ENCODE measurements at regions not wholly inside any gene's neighbourhood (a gene's known extent, or its start where the extent isn't known, plus 50 kb on each side); places are given as distances from the start of the nearest gene placed in this dataset.
"Not testable (repeated sequence)": the region's sequence is repeated elsewhere in the genome, so short reads cannot be mapped to it uniquely, and the experiment has no call there.

GRCh38 chr10:63683686-63684085 lies 162.5 kb downstream of the REEP3 start:
- Histone ChIP-seq H3K4me1 (peaks cover 11% of the 10 kb centered on the region), H3K4me3 (no peak overlapping the region), H3K27ac (no peak overlapping the region), H3K36me3 (no peaks in the 10 kb centered on the region), H3K27me3 (no peaks in the 10 kb centered on the region), H3K9me3 (no peaks in the 10 kb centered on the region)
- TF ChIP-seq, protein P1, sequence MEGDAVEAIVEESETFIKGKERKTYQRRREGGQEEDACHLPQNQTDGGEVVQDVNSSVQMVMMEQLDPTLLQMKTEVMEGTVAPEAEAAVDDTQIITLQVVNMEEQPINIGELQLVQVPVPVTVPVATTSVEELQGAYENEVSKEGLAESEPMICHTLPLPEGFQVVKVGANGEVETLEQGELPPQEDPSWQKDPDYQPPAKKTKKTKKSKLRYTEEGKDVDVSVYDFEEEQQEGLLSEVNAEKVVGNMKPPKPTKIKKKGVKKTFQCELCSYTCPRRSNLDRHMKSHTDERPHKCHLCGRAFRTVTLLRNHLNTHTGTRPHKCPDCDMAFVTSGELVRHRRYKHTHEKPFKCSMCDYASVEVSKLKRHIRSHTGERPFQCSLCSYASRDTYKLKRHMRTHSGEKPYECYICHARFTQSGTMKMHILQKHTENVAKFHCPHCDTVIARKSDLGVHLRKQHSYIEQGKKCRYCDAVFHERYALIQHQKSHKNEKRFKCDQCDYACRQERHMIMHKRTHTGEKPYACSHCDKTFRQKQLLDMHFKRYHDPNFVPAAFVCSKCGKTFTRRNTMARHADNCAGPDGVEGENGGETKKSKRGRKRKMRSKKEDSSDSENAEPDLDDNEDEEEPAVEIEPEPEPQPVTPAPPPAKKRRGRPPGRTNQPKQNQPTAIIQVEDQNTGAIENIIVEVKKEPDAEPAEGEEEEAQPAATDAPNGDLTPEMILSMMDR (IDR thresholded peaks at IDR 0.05): no peak
- TF ChIP-seq POLR2A (IDR thresholded peaks at IDR 0.05) (no peak), EP300 (IDR thresholded peaks at IDR 0.05) (no peak), POLR2AphosphoS5 (IDR thresholded peaks at IDR 0.05) (no peak)
- DNase-seq (ENCODE audit: low spot score in 2 of 2): no peak
- WGBS: 95% methylated on average over 9 of the region's 9 CpGs

GRCh38 chr10:63684257-63684936 lies 163.2 kb downstream of the REEP3 start:
- Histone ChIP-seq H3K9me3 (no peaks in the 10 kb centered on the region), H3K36me3 (no peaks in the 10 kb centered on the region), H3K27ac (no peak overlapping the region), H3K4me3 (no peak overlapping the region), H3K4me1 (peaks cover 11% of the 10 kb centered on the region), H3K27me3 (no peaks in the 10 kb centered on the region)
- no peak for DNase-seq (ENCODE audit: low spot score in 2 of 2)
- 94% methylated on average over 6 of the region's 6 CpGs for WGBS
- TF ChIP-seq POLR2A (IDR thresholded peaks at IDR 0.05) (no peak), EP300 (IDR thresholded peaks at IDR 0.05) (no peak), POLR2AphosphoS5 (IDR thresholded peaks at IDR 0.05) (no peak)
- TF ChIP-seq, protein P1 (IDR thresholded peaks at IDR 0.05): no peak

- no peak for TF ChIP-seq POLR2A (IDR thresholded peaks at IDR 0.05)
- TF ChIP-seq, protein P1 (IDR thresholded peaks at IDR 0.05): no peak
- no peak for TF ChIP-seq POLR2AphosphoS5 (IDR thresholded peaks at IDR 0.05)
- no peak for TF ChIP-seq EP300 (IDR thresholded peaks at IDR 0.05)
- H3K4me3 ChIP-seq: no peak overlapping the region
- H3K27ac ChIP-seq: no peak overlapping the region
- no peak for DNase-seq (ENCODE audit: low spot score in 2 of 2)
- H3K9me3 ChIP-seq: no peaks in the 10 kb centered on the region
- H3K36me3 ChIP-seq: no peaks in the 10 kb centered on the region
- H3K27me3 ChIP-seq: no peaks in the 10 kb centered on the region
- peaks cover 3% of the 10 kb centered on the region for H3K4me1 ChIP-seq
These were observed 168.6 kb downstream of the REEP3 start for GRCh38 chr10:63689768-63690167.

DNA sequence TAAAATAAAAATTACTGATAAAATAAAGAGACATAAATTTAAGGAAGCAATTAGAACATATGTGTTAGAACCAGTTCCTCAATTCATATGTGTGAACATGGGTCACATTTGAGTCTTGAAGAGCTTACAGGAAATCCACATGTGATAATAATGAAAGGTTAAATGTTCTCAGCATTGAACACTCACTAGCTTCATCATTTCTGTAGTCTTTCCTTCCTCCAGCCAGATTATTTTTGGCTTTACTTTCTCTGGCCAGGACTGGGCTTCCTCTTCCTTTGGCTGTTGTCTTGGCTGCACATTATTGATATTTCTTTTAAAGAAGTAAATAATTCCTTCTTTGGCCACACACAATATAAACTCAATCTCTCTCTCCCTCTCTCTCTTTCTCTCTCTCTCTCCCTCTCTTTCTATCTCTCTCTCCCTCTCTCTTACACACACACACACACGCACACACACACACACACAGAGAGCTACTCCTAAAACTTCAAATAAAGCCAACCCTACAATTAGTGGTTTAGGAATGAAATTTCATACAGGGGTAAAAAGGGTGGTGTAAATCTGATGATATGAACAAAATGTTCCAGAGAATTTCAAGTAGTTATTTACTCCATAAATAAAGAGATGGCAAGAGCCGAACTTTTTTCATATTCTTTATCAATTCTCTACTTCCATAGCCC lies 171.2 kb downstream of the REEP3 start:
- Histone ChIP-seq H3K36me3 (no peaks in the 10 kb centered on the region), H3K9me3 (no peaks in the 10 kb centered on the region), H3K27ac (peak overlapping the region; percentile 69), H3K4me1 (peaks cover 3% of the 10 kb centered on the region), H3K27me3 (no peaks in the 10 kb centered on the region), H3K4me3 (no peak overlapping the region)
- 68% methylated on average over 2 of the region's 2 CpGs for WGBS
- no peak for TF ChIP-seq POLR2A (IDR thresholded peaks at IDR 0.05)
- TF ChIP-seq POLR2AphosphoS5 (IDR thresholded peaks at IDR 0.05): no peak
- TF ChIP-seq, protein P1 (IDR thresholded peaks at IDR 0.05): no peak
- TF ChIP-seq EP300 (IDR thresholded peaks at IDR 0.05): no peak
- no peak for DNase-seq (ENCODE audit: low spot score in 2 of 2)

DNA sequence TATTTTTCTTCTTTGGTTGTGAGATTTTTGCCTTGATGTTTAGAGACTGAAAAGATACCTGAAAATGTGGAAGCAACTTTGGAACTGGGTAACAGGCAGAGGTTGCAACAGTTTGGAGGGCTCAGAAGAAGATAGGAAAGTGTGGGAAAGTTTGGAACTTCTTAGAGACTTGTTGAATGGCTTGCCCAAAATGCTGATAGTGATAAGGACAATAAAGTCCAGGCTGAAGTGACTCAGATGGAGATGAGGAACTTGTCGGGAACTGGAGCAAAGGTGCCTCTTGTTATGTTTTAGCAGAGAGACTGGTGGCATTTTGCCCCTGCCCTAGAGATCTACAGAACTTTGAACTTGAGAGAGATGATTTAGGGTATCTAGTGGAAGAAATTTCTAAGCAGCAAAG lies 171.8 kb downstream of the REEP3 start:
- H3K9me3 ChIP-seq; H3K4me1 ChIP-seq; DNase-seq (ENCODE audit: low spot score in 2 of 2); H3K27me3 ChIP-seq; H3K36me3 ChIP-seq; H3K4me3 ChIP-seq: not testable (repeated sequence)
- H3K27ac ChIP-seq: peak overlapping the region; percentile 69
- WGBS: 74% methylated on average over 1 of the region's 1 CpG
